ENCODE measurements at regions not wholly inside any gene's neighbourhood (a gene's known extent, or its start where the extent isn't known, plus 50 kb on each side); places are given as distances from the start of the nearest gene placed in this dataset.

GRCh38 chr20:59403261-59403961 lies 103.0 kb downstream of the EDN3 start:
- Histone ChIP-seq H3K4me3 (ENCODE audit: low read length) (peak overlapping the region; percentile 54), H3K4me1 (ENCODE audit: insufficient read depth, low read length) (peaks cover 10% of the 10 kb centered on the region; the same call in 1 of the 2 replicates), H3K9ac (ENCODE audit: low read depth, low read length) (no peak overlapping the region), H3K27ac (ENCODE audit: low read depth, low read length) (no peak overlapping the region), H3K9me3 (ENCODE audit: insufficient read depth, low read depth, low read length) (no peaks in the 10 kb centered on the region), H3K27me3 (ENCODE audit: insufficient read depth, low read length) (peaks cover 37% of the 10 kb centered on the region), H3K36me3 (ENCODE audit: insufficient read depth, low read length) (no peaks in the 10 kb centered on the region)
- 14% methylated on average over 46 of the region's 46 CpGs for WGBS

GRCh38 chr20:59403962-59404314 lies 103.5 kb downstream of the EDN3 start:
- H3K27ac ChIP-seq (ENCODE audit: low read depth, low read length), result no peak overlapping the region
- H3K4me3 ChIP-seq (ENCODE audit: low read length), result peak overlapping the region; percentile 54
- peaks cover 10% of the 10 kb centered on the region; the same call in 1 of the 2 replicates for H3K4me1 ChIP-seq (ENCODE audit: insufficient read depth, low read length)
- H3K27me3 ChIP-seq (ENCODE audit: insufficient read depth, low read length), result peaks cover 37% of the 10 kb centered on the region
- no peak overlapping the region for H3K9ac ChIP-seq (ENCODE audit: low read depth, low read length)
- 37% methylated on average over 9 of the region's 9 CpGs for WGBS
- H3K36me3 ChIP-seq (ENCODE audit: insufficient read depth, low read length), result no peaks in the 10 kb centered on the region
- no peaks in the 10 kb centered on the region for H3K9me3 ChIP-seq (ENCODE audit: insufficient read depth, low read depth, low read length)

- peaks cover 35% of the 10 kb centered on the region for H3K27me3 ChIP-seq (ENCODE audit: insufficient read depth, low read length)
- WGBS, result 65% methylated on average over 12 of the region's 12 CpGs
- no peak overlapping the region for H3K9ac ChIP-seq (ENCODE audit: low read depth, low read length)
Measured at GRCh38 chr20:59404749-59405148, 104.3 kb downstream of the EDN3 start.

GRCh38 chr20:59405226-59406200 lies 105.1 kb downstream of the EDN3 start:
- H3K27ac ChIP-seq (ENCODE audit: low read depth, low read length), result no peak overlapping the region

More at GRCh38 chr20:59404749-59405148, 104.3 kb downstream of the EDN3 start:
- Histone ChIP-seq H3K4me1 (ENCODE audit: insufficient read depth, low read length) (peaks cover 10% of the 10 kb centered on the region; the same call in 1 of the 2 replicates), H3K36me3 (ENCODE audit: insufficient read depth, low read length) (no peaks in the 10 kb centered on the region), H3K4me3 (ENCODE audit: low read length) (no peak overlapping the region), H3K9me3 (ENCODE audit: insufficient read depth, low read depth, low read length) (no peaks in the 10 kb centered on the region), H3K27ac (ENCODE audit: low read depth, low read length) (no peak overlapping the region)

GRCh38 chr20:59406446-59406845 lies 106.0 kb downstream of the EDN3 start:
- Histone ChIP-seq H3K4me1 (ENCODE audit: insufficient read depth, low read length) (peaks cover 10% of the 10 kb centered on the region; the same call in 1 of the 2 replicates), H3K9ac (ENCODE audit: low read depth, low read length) (no peak overlapping the region), H3K36me3 (ENCODE audit: insufficient read depth, low read length) (no peaks in the 10 kb centered on the region), H3K4me3 (ENCODE audit: low read length) (no peak overlapping the region), H3K27ac (ENCODE audit: low read depth, low read length) (no peak overlapping the region), H3K9me3 (ENCODE audit: insufficient read depth, low read depth, low read length) (no peaks in the 10 kb centered on the region), H3K27me3 (ENCODE audit: insufficient read depth, low read length) (peaks cover 35% of the 10 kb centered on the region)
- WGBS, result 95% methylated on average over 4 of the region's 4 CpGs

More at GRCh38 chr20:59405226-59406200, 105.1 kb downstream of the EDN3 start:
- Histone ChIP-seq H3K9ac (ENCODE audit: low read depth, low read length) (no peak overlapping the region), H3K4me1 (ENCODE audit: insufficient read depth, low read length) (peaks cover 10% of the 10 kb centered on the region; the same call in 1 of the 2 replicates), H3K36me3 (ENCODE audit: insufficient read depth, low read length) (no peaks in the 10 kb centered on the region), H3K4me3 (ENCODE audit: low read length) (no peak overlapping the region), H3K9me3 (ENCODE audit: insufficient read depth, low read depth, low read length) (no peaks in the 10 kb centered on the region), H3K27me3 (ENCODE audit: insufficient read depth, low read length) (peaks cover 35% of the 10 kb centered on the region)
- 74% methylated on average over 15 of the region's 15 CpGs for WGBS

- no peak overlapping the region for H3K4me3 ChIP-seq (ENCODE audit: low read length)
- H3K27ac ChIP-seq (ENCODE audit: low read depth, low read length), result no peak overlapping the region
- no peaks in the 10 kb centered on the region for H3K9me3 ChIP-seq (ENCODE audit: insufficient read depth, low read depth, low read length)
- 87% methylated on average over 17 of the region's 17 CpGs for WGBS
- H3K4me1 ChIP-seq (ENCODE audit: insufficient read depth, low read length), result peaks cover 10% of the 10 kb centered on the region; the same call in 1 of the 2 replicates
- no peaks in the 10 kb centered on the region for H3K27me3 ChIP-seq (ENCODE audit: insufficient read depth, low read length)
- H3K9ac ChIP-seq (ENCODE audit: low read depth, low read length), result no peak overlapping the region
- H3K36me3 ChIP-seq (ENCODE audit: insufficient read depth, low read length), result no peaks in the 10 kb centered on the region
Measured at GRCh38 chr20:59411170-59411569, 110.8 kb downstream of the EDN3 start.

- H3K9ac ChIP-seq (ENCODE audit: low read depth, low read length), result no peak overlapping the region
Measured at GRCh38 chr20:59411589-59411988, 111.2 kb downstream of the EDN3 start.

GRCh38 chr20:59412181-59412580 lies 111.8 kb downstream of the EDN3 start:
- 89% methylated on average over 6 of the region's 6 CpGs for WGBS
- Histone ChIP-seq H3K36me3 (ENCODE audit: insufficient read depth, low read length) (no peaks in the 10 kb centered on the region), H3K9me3 (ENCODE audit: insufficient read depth, low read depth, low read length) (no peaks in the 10 kb centered on the region), H3K4me3 (ENCODE audit: low read length) (no peak overlapping the region), H3K4me1 (ENCODE audit: insufficient read depth, low read length) (peaks cover 10% of the 10 kb centered on the region; the same call in 1 of the 2 replicates), H3K27me3 (ENCODE audit: insufficient read depth, low read length) (no peaks in the 10 kb centered on the region), H3K27ac (ENCODE audit: low read depth, low read length) (no peak overlapping the region), H3K9ac (ENCODE audit: low read depth, low read length) (no peak overlapping the region)

More at GRCh38 chr20:59411589-59411988, 111.2 kb downstream of the EDN3 start:
- Histone ChIP-seq H3K27ac (ENCODE audit: low read depth, low read length) (no peak overlapping the region), H3K36me3 (ENCODE audit: insufficient read depth, low read length) (no peaks in the 10 kb centered on the region), H3K27me3 (ENCODE audit: insufficient read depth, low read length) (no peaks in the 10 kb centered on the region), H3K4me1 (ENCODE audit: insufficient read depth, low read length) (peaks cover 10% of the 10 kb centered on the region; the same call in 1 of the 2 replicates), H3K9me3 (ENCODE audit: insufficient read depth, low read depth, low read length) (no peaks in the 10 kb centered on the region), H3K4me3 (ENCODE audit: low read length) (no peak overlapping the region)
- WGBS, result 93% methylated on average over 7 of the region's 7 CpGs

- Histone ChIP-seq H3K4me1 (ENCODE audit: insufficient read depth, low read length) (peaks cover 10% of the 10 kb centered on the region; the same call in 1 of the 2 replicates), H3K36me3 (ENCODE audit: insufficient read depth, low read length) (no peaks in the 10 kb centered on the region), H3K27ac (ENCODE audit: low read depth, low read length) (no peak overlapping the region), H3K4me3 (ENCODE audit: low read length) (no peak overlapping the region), H3K9me3 (ENCODE audit: insufficient read depth, low read depth, low read length) (no peaks in the 10 kb centered on the region), H3K9ac (ENCODE audit: low read depth, low read length) (no peak overlapping the region), H3K27me3 (ENCODE audit: insufficient read depth, low read length) (no peaks in the 10 kb centered on the region)
- WGBS, result 63% methylated on average over 6 of the region's 6 CpGs
Measured at GRCh38 chr20:59412875-59413284, 112.5 kb downstream of the EDN3 start.

GRCh38 chr20:59413326-59413865 lies 113.0 kb downstream of the EDN3 start:
- no peak overlapping the region for H3K9ac ChIP-seq (ENCODE audit: low read depth, low read length)
- no peak overlapping the region for H3K4me3 ChIP-seq (ENCODE audit: low read length)
- no peaks in the 10 kb centered on the region for H3K9me3 ChIP-seq (ENCODE audit: insufficient read depth, low read depth, low read length)
- H3K4me1 ChIP-seq (ENCODE audit: insufficient read depth, low read length), result peaks cover 10% of the 10 kb centered on the region; the same call in 1 of the 2 replicates
- 92% methylated on average over 6 of the region's 6 CpGs for WGBS
- H3K27me3 ChIP-seq (ENCODE audit: insufficient read depth, low read length), result no peaks in the 10 kb centered on the region
- H3K27ac ChIP-seq (ENCODE audit: low read depth, low read length), result no peak overlapping the region
- H3K36me3 ChIP-seq (ENCODE audit: insufficient read depth, low read length), result no peaks in the 10 kb centered on the region
